Urinary bladder (tissue), 3 donors: ENCODE measurements at regions not wholly inside any gene's neighbourhood (a gene's known extent, or its start where the extent isn't known, plus 50 kb on each side); places are given as distances from the start of the nearest gene placed in this dataset.
A peak's percentile ranks its signal among the peaks of the same experiment; 100 is the strongest.

Experiments used
- DNase-seq: peaks from one replicate; pipeline ENCODE4 v3.0.0-alpha.2; 2015; ENCODE audit errors: extremely low spot score
- H3K27ac ChIP-seq: one replicate; pipeline ENCODE4 v1.5.1; 2013; ENCODE audit warnings: low read depth, mild to moderate bottlenecking, moderate library complexity
- H3K36me3 ChIP-seq: one replicate; pipeline ENCODE4 v1.6.1; 2013; ENCODE audit warnings: mild to moderate bottlenecking, moderate library complexity; ENCODE audit not compliant: insufficient read depth
- H3K4me1 ChIP-seq: one replicate; pipeline ENCODE4 v1.6.1; 2013; ENCODE audit warnings: mild to moderate bottlenecking, moderate library complexity; ENCODE audit not compliant: insufficient read depth
- H3K4me3 ChIP-seq: one replicate; pipeline ENCODE4 v1.5.1; 2013; ENCODE audit warnings: low read depth, low read length
- WGBS: extraction: QIAGEN DNeasy Blood & Tissue Kit; methylation state at CpG from one replicate; pipeline ENCODE4 v1.1.7; 2013; 5-methylcytosine and 5-hydroxymethylcytosine counted together
- donor health status: healthy with polysubstance abuse.
- donor health status: healthy.

DNA sequence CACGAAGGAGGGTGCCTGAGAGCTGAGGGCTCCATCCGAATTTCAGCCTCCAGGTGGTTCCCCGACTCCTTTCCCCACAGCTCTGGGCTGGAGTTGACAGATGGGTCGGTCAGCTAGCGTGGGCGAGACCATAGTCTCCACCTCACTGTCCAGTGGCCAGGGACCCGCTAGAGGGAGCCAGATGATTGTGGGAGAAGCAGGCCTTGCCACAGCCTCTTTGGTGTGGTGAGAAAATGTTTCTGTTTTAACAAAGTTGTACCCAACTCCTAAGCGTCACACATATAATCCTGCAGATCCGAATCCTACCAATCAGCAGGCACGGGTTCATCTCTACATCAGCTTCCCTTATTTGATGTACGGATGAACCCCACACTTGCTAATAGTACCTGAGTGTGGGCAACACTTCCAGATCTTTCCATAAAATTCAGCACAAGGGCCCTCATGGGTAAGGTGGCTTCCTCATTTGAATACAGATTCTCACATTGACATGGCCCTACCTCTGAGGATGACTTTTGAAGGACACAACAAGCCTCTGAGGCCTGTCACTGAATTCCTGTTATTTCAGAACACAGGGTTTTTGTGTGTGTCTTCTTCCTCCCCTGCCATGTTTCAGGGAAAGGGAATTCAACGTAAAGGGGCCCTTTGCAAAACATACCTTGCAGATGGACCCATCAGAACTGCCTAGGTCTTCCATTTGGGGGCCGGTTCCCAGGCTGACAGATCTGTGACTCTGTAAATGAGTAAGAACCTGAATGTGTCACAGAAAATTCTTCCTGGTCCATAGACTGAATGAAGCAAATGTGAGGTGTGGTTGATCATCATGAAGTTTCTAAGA lies 103.2 kb upstream of the DUSP22 start:
- Histone ChIP-seq H3K4me3 (no peak overlapping the region), H3K36me3 (no peaks in the 10 kb centered on the region), H3K27ac (no peak overlapping the region), H3K4me1 (no peaks in the 10 kb centered on the region)
- peak; percentile 35 for DNase-seq
- WGBS, result 26% methylated on average over 13 of the region's 13 CpGs

- H3K4me3 ChIP-seq, result no peak overlapping the region
- no peak for DNase-seq
- 86% methylated on average over 8 of the region's 8 CpGs for WGBS
- H3K36me3 ChIP-seq, result no peaks in the 10 kb centered on the region
- no peaks in the 10 kb centered on the region for H3K4me1 ChIP-seq
- no peak overlapping the region for H3K27ac ChIP-seq
Observed at GRCh38 chr6:189676-190075, 102.6 kb upstream of the DUSP22 start.

- no peaks in the 10 kb centered on the region for H3K4me1 ChIP-seq
- H3K4me3 ChIP-seq, result no peak overlapping the region
- WGBS, result 89% methylated on average over 11 of the region's 11 CpGs
- DNase-seq, result no peak
- H3K36me3 ChIP-seq, result no peaks in the 10 kb centered on the region
- H3K27ac ChIP-seq, result no peak overlapping the region
Observed at GRCh38 chr6:190596-191395, 101.5 kb upstream of the DUSP22 start.

DNA sequence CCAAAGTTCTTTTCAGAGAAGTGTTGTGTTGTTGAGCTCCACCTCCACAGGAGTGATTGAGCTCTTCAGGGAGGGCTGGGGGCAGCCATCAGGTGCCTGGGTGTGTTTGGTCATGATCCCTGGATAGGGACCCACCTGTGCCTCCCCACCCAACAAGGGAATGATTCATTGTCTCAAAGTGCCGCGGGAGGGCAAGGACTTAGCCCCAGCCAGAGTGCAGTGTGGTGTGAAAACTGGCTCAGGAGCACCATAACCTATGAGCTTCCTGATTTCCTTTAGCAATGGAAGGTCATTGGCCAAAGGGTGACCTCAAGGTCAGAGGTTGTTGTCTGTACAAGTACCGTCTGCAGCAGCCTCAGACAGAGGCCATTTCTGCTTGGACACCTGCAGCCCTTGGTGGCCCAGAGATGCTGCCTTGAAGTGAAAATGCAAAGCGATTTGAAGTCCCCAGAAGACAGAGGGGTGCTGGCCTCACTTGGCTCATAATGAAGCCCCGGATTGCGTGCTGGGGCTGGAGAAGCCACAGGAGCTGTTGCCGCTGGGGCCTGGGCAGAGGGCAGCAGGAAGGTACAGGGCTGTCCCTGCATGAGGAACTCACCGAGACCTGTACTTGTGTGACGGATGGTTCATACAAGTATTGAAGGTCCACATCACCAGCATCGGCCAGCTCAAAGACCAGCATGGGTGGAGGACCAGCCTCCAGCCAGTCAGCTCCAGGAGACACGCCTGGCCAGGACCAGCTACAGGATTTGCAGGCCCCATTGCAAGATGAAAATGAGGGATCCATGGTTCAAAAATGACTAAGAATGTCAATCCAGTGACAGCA lies 100.6 kb upstream of the DUSP22 start:
- H3K4me1 ChIP-seq, result no peaks in the 10 kb centered on the region
- no peak overlapping the region for H3K4me3 ChIP-seq
- H3K27ac ChIP-seq, result no peak overlapping the region
- WGBS, result 85% methylated on average over 11 of the region's 11 CpGs
- H3K36me3 ChIP-seq, result no peaks in the 10 kb centered on the region
- DNase-seq, result no peak

DNA sequence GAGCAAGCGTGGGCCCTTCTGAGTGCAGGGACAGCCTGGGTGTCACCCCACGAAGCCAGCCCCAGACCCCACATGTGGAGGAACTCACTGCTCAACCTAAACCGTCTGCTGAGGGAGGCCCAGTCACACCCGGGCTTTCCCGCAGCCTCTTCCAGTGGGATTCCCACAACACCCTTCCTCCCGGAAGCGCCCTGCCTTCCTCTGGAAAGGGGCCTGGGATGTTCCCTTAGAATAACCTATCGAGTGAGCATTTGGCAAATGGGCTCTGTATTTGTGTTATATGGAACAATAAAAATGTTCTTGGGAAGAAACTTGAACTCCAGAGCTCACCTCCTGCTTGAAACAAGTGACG lies 100.0 kb upstream of the DUSP22 start:
- no peak for DNase-seq
- no peaks in the 10 kb centered on the region for H3K36me3 ChIP-seq
- no peaks in the 10 kb centered on the region for H3K4me1 ChIP-seq
- no peak overlapping the region for H3K27ac ChIP-seq
- no peak overlapping the region for H3K4me3 ChIP-seq
- 83% methylated on average over 9 of the region's 9 CpGs for WGBS

- H3K27ac ChIP-seq, result no peak overlapping the region
- no peaks in the 10 kb centered on the region for H3K4me1 ChIP-seq
- H3K4me3 ChIP-seq, result no peak overlapping the region
- DNase-seq, result no peak
- H3K36me3 ChIP-seq, result no peaks in the 10 kb centered on the region
- 91% methylated on average over 7 of the region's 7 CpGs for WGBS
Observed at GRCh38 chr6:193180-193579, 99.1 kb upstream of the DUSP22 start.

- 64% methylated on average over 7 of the region's 7 CpGs for WGBS
- no peak for DNase-seq
- H3K4me3 ChIP-seq, result no peak overlapping the region
- H3K36me3 ChIP-seq, result no peaks in the 10 kb centered on the region
- H3K4me1 ChIP-seq, result no peaks in the 10 kb centered on the region
- no peak overlapping the region for H3K27ac ChIP-seq
Observed at GRCh38 chr6:193773-194310, 98.4 kb upstream of the DUSP22 start.

DNA sequence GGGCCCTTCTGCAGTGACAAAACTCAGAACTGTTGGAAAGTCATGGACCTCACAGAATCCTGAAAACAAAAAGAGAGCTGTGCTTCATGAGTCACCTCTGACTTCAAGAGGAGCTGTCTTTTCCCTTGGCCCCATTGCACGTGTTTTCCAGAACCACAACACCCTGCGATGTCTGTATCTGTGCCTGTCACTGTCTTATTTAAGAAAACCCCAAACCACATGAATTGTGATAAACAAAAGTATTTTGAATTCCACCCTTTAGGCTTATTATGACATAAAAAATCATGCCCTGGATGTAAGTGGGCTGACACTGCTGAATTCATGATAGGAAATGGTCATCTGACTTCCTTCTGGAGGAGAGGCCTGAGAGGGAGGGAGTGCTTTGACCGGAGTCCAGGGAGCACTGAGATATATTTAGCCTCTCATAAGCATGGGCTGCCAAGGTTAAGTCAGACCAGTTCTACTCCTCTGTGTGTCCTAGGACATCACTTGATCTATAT lies 96.4 kb upstream of the DUSP22 start:
- no peaks in the 10 kb centered on the region for H3K4me1 ChIP-seq
- peak overlapping the region; percentile 3 for H3K27ac ChIP-seq
- WGBS, result 24% methylated on average over 3 of the region's 3 CpGs
- H3K36me3 ChIP-seq, result no peaks in the 10 kb centered on the region
- DNase-seq, result no peak
- no peak overlapping the region for H3K4me3 ChIP-seq

- Histone ChIP-seq H3K36me3 (no peaks in the 10 kb centered on the region), H3K4me1 (no peaks in the 10 kb centered on the region), H3K27ac (no peak overlapping the region), H3K4me3 (no peak overlapping the region)
- DNase-seq, result no peak
- over 99% methylated on average over 2 of the region's 2 CpGs for WGBS
Observed at GRCh38 chr6:196543-196942, 95.7 kb upstream of the DUSP22 start.

- Histone ChIP-seq H3K36me3 (no peaks in the 10 kb centered on the region), H3K4me1 (no peaks in the 10 kb centered on the region), H3K27ac (no peak overlapping the region), H3K4me3 (no peak overlapping the region)
- 78% methylated on average over 9 of the region's 9 CpGs for WGBS
- DNase-seq, result no peak
Observed at GRCh38 chr6:203661-204060, 88.6 kb upstream of the DUSP22 start.

DNA sequence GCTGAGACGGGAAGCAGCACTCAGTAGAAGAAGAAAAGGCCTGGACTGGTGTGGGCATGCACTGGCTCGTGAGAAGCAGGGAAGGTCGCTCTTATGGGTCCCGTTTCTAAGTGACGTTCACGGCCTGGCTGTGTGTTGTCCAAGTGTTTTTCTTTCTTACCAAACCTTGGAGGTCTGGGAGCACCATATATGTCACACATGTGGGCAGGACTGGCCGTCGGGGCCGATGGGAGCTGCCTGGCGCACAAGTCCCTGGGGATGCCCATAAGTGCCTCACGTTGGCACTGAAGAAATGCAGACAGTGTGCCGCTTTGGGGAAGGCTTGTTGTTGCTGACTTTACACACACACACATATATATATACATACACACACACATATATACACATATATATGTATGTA lies 86.0 kb upstream of the DUSP22 start:
- no peaks in the 10 kb centered on the region for H3K4me1 ChIP-seq
- WGBS, result 83% methylated on average over 12 of the region's 12 CpGs
- no peak for DNase-seq

GRCh38 chr6:208364-208763 lies 83.9 kb upstream of the DUSP22 start:
- Histone ChIP-seq H3K27ac (no peak overlapping the region), H3K4me3 (no peak overlapping the region), H3K4me1 (no peaks in the 10 kb centered on the region), H3K36me3 (no peaks in the 10 kb centered on the region)
- DNase-seq, result no peak
- WGBS, result 77% methylated on average over 12 of the region's 12 CpGs

More for the DNA sequence above, 86.0 kb upstream of the DUSP22 start:
- H3K4me3 ChIP-seq, result no peak overlapping the region
- no peak overlapping the region for H3K27ac ChIP-seq
- no peaks in the 10 kb centered on the region for H3K36me3 ChIP-seq

DNA sequence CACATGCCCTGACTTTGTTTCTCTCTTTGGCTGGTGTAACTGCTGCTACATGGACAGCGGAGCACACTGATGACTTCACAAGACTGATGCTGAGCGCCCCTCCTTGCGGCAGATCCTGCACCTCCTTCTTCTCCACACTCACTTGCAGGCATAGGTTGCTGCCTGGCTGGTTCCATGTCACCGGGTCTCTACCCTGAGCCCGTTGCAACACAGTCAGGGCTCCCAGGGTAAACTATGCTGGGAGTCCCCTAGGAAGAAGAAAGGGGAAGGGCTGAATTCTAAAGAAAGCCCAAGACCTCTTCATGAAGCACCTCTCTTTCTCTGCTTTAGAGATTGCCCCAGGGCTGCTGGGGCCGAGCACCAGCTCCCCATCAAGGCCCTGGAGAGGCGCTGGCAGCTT lies 83.3 kb upstream of the DUSP22 start:
- Histone ChIP-seq H3K36me3 (no peaks in the 10 kb centered on the region), H3K4me1 (no peaks in the 10 kb centered on the region), H3K4me3 (no peak overlapping the region), H3K27ac (no peak overlapping the region)
- DNase-seq, result no peak
- WGBS, result 89% methylated on average over 7 of the region's 7 CpGs
